ENCODE measurements at regions not wholly inside any gene's neighbourhood (a gene's known extent, or its start where the extent isn't known, plus 50 kb on each side); places are given as distances from the start of the nearest gene placed in this dataset.

GRCh38 chr16:7834771-7835431 lies 502.3 kb downstream of the RBFOX1 start:
- TF ChIP-seq CTCF (conservative IDR thresholded peaks at IDR 0.05 in 1 of 2, IDR thresholded peaks at IDR 0.05 in 1 of 2; ENCODE audit: extremely low read depth in 1 of 2, insufficient read depth in 1 of 2, low read depth in 1 of 2, low read length in 2 of 2): no peak
- no peak for TF ChIP-seq EZH2 (IDR thresholded peaks at IDR 0.05; ENCODE audit: borderline replicate concordance, low read length)
